NCI-H2196 treated with DMSO at 0.1 percent for 48 hours (cell line): ENCODE measurements at regions not wholly inside any gene's neighbourhood (a gene's known extent, or its start where the extent isn't known, plus 50 kb on each side); places are given as distances from the start of the nearest gene placed in this dataset.
"Not testable (repeated sequence)": the region's sequence is repeated elsewhere in the genome, so short reads cannot be mapped to it uniquely, and the experiment has no call there.

Experiments
- DNase-seq: peaks from one replicate; lab custom pipeline; 2025; ENCODE audit not compliant: unreplicated experiment; lab: John Stamatoyannopoulos, UW

- not testable (repeated sequence) for DNase-seq
These were observed 129.6 kb downstream of the CRYBB2 start for GRCh38 chr22:25348996-25349395.

- DNase-seq = no peak
These were observed 131.1 kb downstream of the CRYBB2 start for GRCh38 chr22:25350551-25350971.

- no peak for DNase-seq
These were observed 132.3 kb downstream of the CRYBB2 start for GRCh38 chr22:25351631-25352293.

- DNase-seq = no peak
These were observed 132.8 kb downstream of the CRYBB2 start for GRCh38 chr22:25352294-25352680.

- DNase-seq = no peak
These were observed 134.3 kb downstream of the CRYBB2 start for GRCh38 chr22:25353516-25354445.

- DNase-seq = no peak
These were observed 135.0 kb downstream of the CRYBB2 start for GRCh38 chr22:25354456-25354855.

GRCh38 chr22:25357132-25357455 lies 137.7 kb downstream of the CRYBB2 start:
- DNase-seq = no peak

GRCh38 chr22:25357606-25358420 lies 138.4 kb downstream of the CRYBB2 start:
- no peak for DNase-seq

GRCh38 chr22:25358421-25359170 lies 139.2 kb downstream of the CRYBB2 start:
- DNase-seq = no peak

- DNase-seq = no peak
These were observed 140.3 kb downstream of the CRYBB2 start for GRCh38 chr22:25359601-25360261.

- no peak for DNase-seq
These were observed 141.0 kb downstream of the CRYBB2 start for GRCh38 chr22:25360411-25360810.

GRCh38 chr22:25360891-25361645 lies 141.6 kb downstream of the CRYBB2 start:
- DNase-seq = no peak

- DNase-seq = no peak
These were observed 142.4 kb downstream of the CRYBB2 start for GRCh38 chr22:25361899-25362214.

- DNase-seq = no peak
These were observed 142.9 kb downstream of the CRYBB2 start for GRCh38 chr22:25362215-25362882.

GRCh38 chr22:25362883-25363240 lies 143.4 kb downstream of the CRYBB2 start:
- DNase-seq = no peak

- no peak for DNase-seq
These were observed 144.0 kb downstream of the CRYBB2 start for GRCh38 chr22:25363474-25363873.

- no peak for DNase-seq
These were observed 144.8 kb downstream of the CRYBB2 start for GRCh38 chr22:25364281-25364680.

GRCh38 chr22:25364736-25365241 lies 145.3 kb downstream of the CRYBB2 start:
- no peak for DNase-seq
